ENCODE measurements at regions not wholly inside any gene's neighbourhood (a gene's known extent, or its start where the extent isn't known, plus 50 kb on each side); places are given as distances from the start of the nearest gene placed in this dataset.

- no peak for DNase-seq (ENCODE audit: low read depth, low spot score)
- no peak overlapping the region for H3K4me3 ChIP-seq (ENCODE audit: low read length)
Measured at GRCh38 chr15:36235173-36235572, 344.3 kb upstream of the CDIN1 start.

- no peak overlapping the region for H3K4me3 ChIP-seq (ENCODE audit: low read length)
- no peak for DNase-seq (ENCODE audit: low read depth, low spot score)
Measured at GRCh38 chr15:36239509-36239908, 339.9 kb upstream of the CDIN1 start.

GRCh38 chr15:36251450-36251849 is 328.0 kb upstream of the CDIN1 start:
- no peak for DNase-seq (ENCODE audit: low read depth, low spot score)
- H3K4me3 ChIP-seq (ENCODE audit: low read length): no peak overlapping the region

GRCh38 chr15:36252146-36252711 is 327.2 kb upstream of the CDIN1 start:
- DNase-seq (ENCODE audit: low read depth, low spot score): no peak

GRCh38 chr15:36254426-36254825 is 325.0 kb upstream of the CDIN1 start:
- DNase-seq (ENCODE audit: low read depth, low spot score): no peak
- H3K4me3 ChIP-seq (ENCODE audit: low read length): no peak overlapping the region

More at GRCh38 chr15:36252146-36252711, 327.2 kb upstream of the CDIN1 start:
- H3K4me3 ChIP-seq (ENCODE audit: low read length): no peak overlapping the region

- H3K4me3 ChIP-seq (ENCODE audit: low read length): no peak overlapping the region
- DNase-seq (ENCODE audit: low read depth, low spot score): no peak
Measured at GRCh38 chr15:36256404-36256807, 323.0 kb upstream of the CDIN1 start.

- H3K4me3 ChIP-seq (ENCODE audit: low read length): no peak overlapping the region
- no peak for DNase-seq (ENCODE audit: low read depth, low spot score)
Measured at GRCh38 chr15:36263666-36264065, 315.8 kb upstream of the CDIN1 start.

- no peak overlapping the region for H3K4me3 ChIP-seq (ENCODE audit: low read length)
- DNase-seq (ENCODE audit: low read depth, low spot score): no peak
Measured at GRCh38 chr15:36265422-36265821, 314.0 kb upstream of the CDIN1 start.

GRCh38 chr15:36271048-36271447 is 308.4 kb upstream of the CDIN1 start:
- H3K4me3 ChIP-seq (ENCODE audit: low read length): no peak overlapping the region
- DNase-seq (ENCODE audit: low read depth, low spot score): no peak

- H3K4me3 ChIP-seq (ENCODE audit: low read length): no peak overlapping the region
- no peak for DNase-seq (ENCODE audit: low read depth, low spot score)
Measured at GRCh38 chr15:36275656-36276055, 303.8 kb upstream of the CDIN1 start.

GRCh38 chr15:36278219-36278618 is 301.2 kb upstream of the CDIN1 start:
- no peak overlapping the region for H3K4me3 ChIP-seq (ENCODE audit: low read length)
- no peak for DNase-seq (ENCODE audit: low read depth, low spot score)

- no peak overlapping the region for H3K4me3 ChIP-seq (ENCODE audit: low read length)
- DNase-seq (ENCODE audit: low read depth, low spot score): no peak
Measured at GRCh38 chr15:36282821-36283220, 296.6 kb upstream of the CDIN1 start.

- no peak for DNase-seq (ENCODE audit: low read depth, low spot score)
- H3K4me3 ChIP-seq (ENCODE audit: low read length): no peak overlapping the region
Measured at GRCh38 chr15:36284911-36285310, 294.5 kb upstream of the CDIN1 start.

GRCh38 chr15:36291501-36291900 is 287.9 kb upstream of the CDIN1 start:
- no peak for DNase-seq (ENCODE audit: low read depth, low spot score)
- H3K4me3 ChIP-seq (ENCODE audit: low read length): no peak overlapping the region

- DNase-seq (ENCODE audit: low read depth, low spot score): no peak
- no peak overlapping the region for H3K4me3 ChIP-seq (ENCODE audit: low read length)
Measured at GRCh38 chr15:36294359-36294758, 285.1 kb upstream of the CDIN1 start.

GRCh38 chr15:36301947-36302346 is 277.5 kb upstream of the CDIN1 start:
- no peak for DNase-seq (ENCODE audit: low read depth, low spot score)
- no peak overlapping the region for H3K4me3 ChIP-seq (ENCODE audit: low read length)

GRCh38 chr15:36313021-36313420 is 266.4 kb upstream of the CDIN1 start:
- DNase-seq (ENCODE audit: low read depth, low spot score): no peak
- no peak overlapping the region for H3K4me3 ChIP-seq (ENCODE audit: low read length)

- no peak for DNase-seq (ENCODE audit: low read depth, low spot score)
- H3K4me3 ChIP-seq (ENCODE audit: low read length): no peak overlapping the region
Measured at GRCh38 chr15:36313736-36314280, 265.6 kb upstream of the CDIN1 start.

GRCh38 chr15:36315649-36316048 is 263.8 kb upstream of the CDIN1 start:
- no peak for DNase-seq (ENCODE audit: low read depth, low spot score)
- no peak overlapping the region for H3K4me3 ChIP-seq (ENCODE audit: low read length)

- no peak overlapping the region for H3K4me3 ChIP-seq (ENCODE audit: low read length)
- no peak for DNase-seq (ENCODE audit: low read depth, low spot score)
Measured at GRCh38 chr15:36323615-36324014, 255.8 kb upstream of the CDIN1 start.

GRCh38 chr15:36325206-36325605 is 254.2 kb upstream of the CDIN1 start:
- no peak for DNase-seq (ENCODE audit: low read depth, low spot score)
- no peak overlapping the region for H3K4me3 ChIP-seq (ENCODE audit: low read length)
